OCI-LY7 (cell line): ENCODE measurements at regions not wholly inside any gene's neighbourhood (a gene's known extent, or its start where the extent isn't known, plus 50 kb on each side); places are given as distances from the start of the nearest gene placed in this dataset.

Source experiments
- EZH2phosphoT487 ChIP-seq: fragments of 200-600 bp; sonication (generic); IDR thresholded peaks from 2 replicates; pipeline ENCODE4 v1.6.1; 2018; ENCODE audit warnings: low read depth, borderline replicate concordance, mild to moderate bottlenecking, mixed run types, antibody characterized with exemption, low read length, moderate library complexity, mixed read lengths
- TF ChIP-seq, protein P1 (sequence below): fragments of 200-600 bp; sonication (generic); conservative IDR thresholded peaks from 2 replicates; pipeline ENCODE4 v1.5.1; 2014; ENCODE audit warnings: mild to moderate bottlenecking, antibody characterized with exemption, low read length, moderate library complexity, mixed read lengths

DNA sequence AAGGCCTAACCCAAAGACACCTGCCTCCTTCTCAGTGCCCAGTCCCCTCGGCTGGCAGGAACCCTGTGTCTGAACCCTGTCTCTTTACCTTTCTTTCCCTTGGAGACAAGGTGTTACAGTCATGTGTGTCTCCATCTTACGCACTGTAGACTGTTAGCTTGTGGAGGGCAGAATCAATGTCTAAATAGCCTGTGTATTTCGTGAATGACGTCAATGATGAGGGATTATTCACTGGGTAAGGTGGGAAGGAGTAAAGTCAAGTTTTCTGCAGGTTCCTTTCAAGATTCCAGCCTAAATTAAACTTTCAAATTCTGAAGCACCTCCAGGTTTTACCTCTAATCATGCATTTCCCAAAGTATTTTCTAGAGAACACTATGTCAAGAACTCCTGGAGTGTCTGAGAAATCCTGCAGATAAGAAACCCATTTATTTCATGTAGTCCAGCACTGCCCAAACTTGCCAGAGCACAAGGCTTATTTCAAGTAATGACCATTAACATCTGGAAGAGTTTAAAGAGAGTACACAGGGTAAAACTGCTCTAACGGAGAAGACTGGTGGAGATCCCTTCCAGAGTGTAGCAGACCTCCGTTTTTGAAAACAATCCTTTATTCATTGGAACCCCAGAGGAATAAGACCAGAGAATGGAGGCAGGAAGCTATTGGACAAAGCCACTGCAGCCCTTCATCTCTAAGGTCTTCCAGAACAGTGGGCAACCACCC lies 72.8 kb downstream of the KCNF1 start:
- TF ChIP-seq, protein P1, sequence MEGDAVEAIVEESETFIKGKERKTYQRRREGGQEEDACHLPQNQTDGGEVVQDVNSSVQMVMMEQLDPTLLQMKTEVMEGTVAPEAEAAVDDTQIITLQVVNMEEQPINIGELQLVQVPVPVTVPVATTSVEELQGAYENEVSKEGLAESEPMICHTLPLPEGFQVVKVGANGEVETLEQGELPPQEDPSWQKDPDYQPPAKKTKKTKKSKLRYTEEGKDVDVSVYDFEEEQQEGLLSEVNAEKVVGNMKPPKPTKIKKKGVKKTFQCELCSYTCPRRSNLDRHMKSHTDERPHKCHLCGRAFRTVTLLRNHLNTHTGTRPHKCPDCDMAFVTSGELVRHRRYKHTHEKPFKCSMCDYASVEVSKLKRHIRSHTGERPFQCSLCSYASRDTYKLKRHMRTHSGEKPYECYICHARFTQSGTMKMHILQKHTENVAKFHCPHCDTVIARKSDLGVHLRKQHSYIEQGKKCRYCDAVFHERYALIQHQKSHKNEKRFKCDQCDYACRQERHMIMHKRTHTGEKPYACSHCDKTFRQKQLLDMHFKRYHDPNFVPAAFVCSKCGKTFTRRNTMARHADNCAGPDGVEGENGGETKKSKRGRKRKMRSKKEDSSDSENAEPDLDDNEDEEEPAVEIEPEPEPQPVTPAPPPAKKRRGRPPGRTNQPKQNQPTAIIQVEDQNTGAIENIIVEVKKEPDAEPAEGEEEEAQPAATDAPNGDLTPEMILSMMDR = no peak
- no peak for TF ChIP-seq EZH2phosphoT487
